GM19239 (cell line): ENCODE measurements at regions not wholly inside any gene's neighbourhood (a gene's known extent, or its start where the extent isn't known, plus 50 kb on each side); places are given as distances from the start of the nearest gene placed in this dataset.
"Not testable (repeated sequence)": the region's sequence is repeated elsewhere in the genome, so short reads cannot be mapped to it uniquely, and the experiment has no call there.

Source experiments
- DNase-seq: peaks from one replicate; pipeline ENCODE4 v3.0.0; 2011; ENCODE audit warnings: low spot score; ENCODE audit not compliant: insufficient read length
- FAIRE-seq: peaks from 2 replicates; lab custom pipeline; 2011; peaks lifted over from hg19 to GRCh38; lab: Jason Lieb, UNC

DNA sequence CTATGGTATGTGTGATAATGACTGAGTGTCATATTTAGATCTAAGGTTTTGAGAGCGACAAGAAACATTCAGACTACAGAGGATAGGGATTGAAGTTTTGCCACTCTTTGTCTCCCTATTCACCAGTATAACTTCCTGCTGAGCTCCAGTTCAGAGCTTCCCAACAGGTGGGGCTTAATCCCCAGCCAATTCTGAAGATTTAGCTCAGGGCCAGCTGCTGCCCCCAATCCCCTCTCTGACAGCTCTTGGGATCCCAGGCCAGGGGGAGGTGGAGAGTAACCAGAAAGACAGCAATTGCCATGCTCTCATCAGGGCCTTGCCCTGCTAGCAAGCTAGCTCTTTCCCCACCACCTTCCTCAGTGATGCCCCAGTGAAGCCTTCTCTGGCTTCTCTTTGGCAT lies 57.8 kb downstream of the TRIL start:
- no peak for FAIRE-seq
- no peak for DNase-seq

DNA sequence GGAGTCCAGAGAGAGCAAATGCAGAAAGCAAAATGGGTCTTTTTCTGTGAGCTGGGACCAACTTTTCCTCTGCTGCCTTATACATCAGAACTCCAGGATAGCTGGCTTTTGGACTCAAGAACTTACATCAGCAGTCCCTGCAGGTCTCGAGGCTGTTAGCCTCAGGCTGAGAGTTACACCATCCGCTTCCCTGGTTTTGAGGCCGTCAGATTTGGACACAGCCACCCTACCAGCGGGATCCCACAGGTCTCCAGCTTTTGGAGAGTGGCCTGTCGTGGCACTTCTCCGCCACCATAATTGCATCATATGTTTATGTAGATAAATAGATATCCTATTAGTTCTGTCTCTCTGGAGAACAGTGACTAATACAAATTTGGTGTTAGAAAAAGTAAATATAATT lies 64.2 kb downstream of the TRIL start:
- FAIRE-seq (no peak), DNase-seq (no peak)

DNA sequence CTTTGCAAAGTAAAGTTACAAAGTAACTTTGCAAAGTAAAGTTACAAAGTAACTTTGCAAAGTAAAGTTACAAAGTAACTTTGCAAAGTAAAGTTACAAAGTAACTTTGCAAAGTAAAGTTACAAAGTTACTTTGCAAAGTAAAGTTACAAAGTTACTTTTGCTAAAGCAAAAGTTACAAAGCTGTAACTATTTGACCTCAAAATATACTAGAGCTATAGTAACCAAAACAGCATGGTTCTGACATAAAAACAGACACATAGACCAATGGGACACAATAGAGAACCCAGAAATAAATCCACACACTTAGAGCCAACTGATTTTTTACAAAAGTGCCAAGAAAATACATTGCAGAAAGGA lies 66.3 kb downstream of the TRIL start:
- not testable (repeated sequence) for FAIRE-seq

DNA sequence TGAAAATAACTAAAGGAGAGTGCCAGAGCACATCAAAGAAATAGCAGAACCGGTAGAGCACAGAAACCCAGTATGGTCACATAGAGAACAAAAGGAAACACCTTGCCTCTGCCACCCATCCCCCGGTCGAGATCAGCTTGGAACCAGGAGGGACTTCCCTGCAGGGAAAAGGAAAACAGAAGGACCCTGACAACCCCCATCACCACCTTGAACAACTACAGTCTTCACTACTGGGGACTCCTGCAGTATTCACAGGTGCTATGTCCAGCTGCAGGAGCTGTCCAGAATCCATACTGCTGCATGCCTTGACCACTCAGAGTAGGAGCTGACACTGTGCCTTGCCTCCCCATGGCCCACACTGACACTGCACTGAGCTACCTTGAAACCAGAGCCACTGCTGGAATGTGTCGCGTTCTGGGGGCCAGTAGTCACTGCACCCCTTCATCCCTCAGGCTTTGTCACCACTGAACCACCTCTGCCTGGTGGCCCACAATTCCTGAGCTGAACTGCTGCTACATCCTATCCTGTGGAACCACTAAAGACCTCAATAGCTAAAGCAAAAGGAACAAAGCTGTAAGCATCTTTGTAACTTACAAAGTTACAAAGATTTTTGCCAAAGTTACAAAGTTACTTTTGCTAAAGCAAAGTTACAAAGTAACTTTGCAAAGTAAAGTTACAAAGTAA lies 66.8 kb downstream of the TRIL start:
- FAIRE-seq (no peak), DNase-seq (no peak)

More for the DNA sequence above, 66.3 kb downstream of the TRIL start:
- DNase-seq: not testable (repeated sequence)

DNA sequence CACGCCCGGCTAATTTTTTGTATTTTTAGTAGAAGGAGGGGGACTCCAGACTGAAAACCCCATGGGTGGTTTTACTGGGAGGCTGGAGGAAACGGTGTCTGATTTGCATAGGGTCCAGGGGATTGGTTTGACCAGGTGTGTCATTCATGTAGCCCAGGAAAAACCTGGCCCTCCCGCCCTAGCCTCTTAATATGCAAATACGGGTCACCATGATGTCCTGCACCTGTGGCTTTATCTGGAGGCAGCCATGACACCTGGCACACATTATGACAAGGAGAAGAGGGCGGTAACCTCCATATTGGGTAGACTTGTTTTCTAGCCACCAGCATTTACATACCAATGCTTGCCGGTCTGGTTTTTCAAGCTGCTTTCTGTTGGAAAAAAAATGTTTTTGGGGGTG lies 68.0 kb downstream of the TRIL start:
- peak; percentile 21 for FAIRE-seq
- DNase-seq: no peak

DNA sequence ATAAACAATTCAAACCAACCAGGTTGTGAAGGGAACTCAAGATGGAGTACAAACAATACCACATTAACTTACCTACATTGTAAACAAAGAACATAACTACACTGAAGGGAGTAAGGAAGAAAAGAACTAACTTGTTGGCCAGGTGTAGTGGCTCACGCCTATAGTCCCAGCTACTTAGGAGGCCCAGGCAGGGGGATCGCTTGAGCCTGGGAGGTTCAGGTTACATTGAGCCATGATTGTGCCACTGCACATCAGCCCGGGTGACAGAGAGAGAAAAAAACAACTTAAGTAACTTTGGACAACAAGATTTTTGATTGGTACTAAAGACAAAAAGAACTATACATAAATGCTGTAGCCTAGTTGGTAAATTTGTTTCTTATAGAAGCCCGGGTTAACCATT lies 68.8 kb downstream of the TRIL start:
- no peak for DNase-seq
- FAIRE-seq: no peak

DNA sequence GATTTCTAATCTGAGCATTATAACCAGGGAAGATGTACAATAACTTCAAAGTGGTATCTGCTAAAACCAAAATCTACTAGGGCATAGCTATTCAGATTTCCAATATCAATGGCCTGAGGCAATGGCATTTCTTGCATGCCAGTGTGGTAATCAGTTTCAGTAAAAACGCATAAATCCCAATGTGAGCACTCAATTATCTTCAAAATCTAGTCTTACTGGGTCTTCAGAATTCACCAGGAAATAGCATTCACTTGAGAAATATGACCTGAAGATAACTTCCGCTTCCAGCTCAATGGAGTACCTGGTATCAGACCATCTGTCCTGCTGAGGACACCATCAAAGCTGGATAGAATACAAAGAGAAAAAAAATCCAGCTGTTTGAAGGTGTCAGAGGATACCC lies 72.4 kb downstream of the TRIL start:
- no peak for FAIRE-seq
- DNase-seq: no peak

DNA sequence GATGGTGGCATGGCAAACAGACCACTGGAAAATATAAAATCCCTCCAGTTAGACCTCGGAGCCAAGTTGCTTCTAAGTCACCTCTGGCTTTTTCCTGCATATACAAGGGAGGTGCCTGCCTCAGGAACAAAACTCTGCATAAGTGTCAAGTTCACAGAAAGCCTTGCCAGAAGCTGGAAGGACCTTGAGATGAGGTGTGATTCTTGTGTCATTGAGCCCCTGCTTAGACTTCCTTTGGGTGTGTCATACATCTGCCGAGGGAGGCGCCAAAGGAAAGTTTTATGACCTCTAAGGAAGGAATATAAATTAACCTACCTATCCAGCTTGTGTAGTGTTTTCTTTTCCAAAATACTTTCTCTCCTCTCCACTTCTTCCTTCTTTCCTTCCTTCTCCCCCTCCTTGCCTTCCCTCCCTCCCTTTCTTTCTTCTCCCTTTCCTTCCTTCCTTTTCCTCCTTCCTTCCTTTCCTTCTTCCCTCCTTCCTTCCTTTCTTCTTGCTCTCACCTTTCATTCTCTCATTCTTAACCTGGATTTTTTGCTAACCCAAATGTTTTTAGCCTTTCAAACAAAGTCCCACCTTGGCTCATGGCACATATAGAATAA lies 75.2 kb downstream of the TRIL start:
- no peak for DNase-seq
- FAIRE-seq: no peak

DNA sequence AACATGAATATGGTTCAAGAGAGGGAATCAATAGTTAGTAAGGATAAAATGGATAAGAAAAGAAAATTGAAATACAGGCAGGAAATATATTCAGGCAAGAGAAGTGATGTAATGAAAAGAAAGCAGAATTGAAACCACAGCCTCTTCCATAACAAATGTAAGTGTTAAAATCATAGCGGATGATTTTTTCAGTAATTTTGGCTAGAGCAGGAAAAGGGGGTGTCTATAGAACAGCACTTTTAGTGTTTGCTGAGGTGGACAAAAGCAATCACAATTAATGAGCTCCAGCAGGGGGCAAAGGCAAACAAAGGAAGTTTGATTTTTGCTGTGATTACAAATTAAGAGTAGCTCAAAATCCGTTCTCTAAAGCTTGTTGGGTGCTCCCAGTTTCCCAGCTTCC lies 79.0 kb downstream of the TRIL start:
- DNase-seq (no peak), FAIRE-seq (no peak)

DNA sequence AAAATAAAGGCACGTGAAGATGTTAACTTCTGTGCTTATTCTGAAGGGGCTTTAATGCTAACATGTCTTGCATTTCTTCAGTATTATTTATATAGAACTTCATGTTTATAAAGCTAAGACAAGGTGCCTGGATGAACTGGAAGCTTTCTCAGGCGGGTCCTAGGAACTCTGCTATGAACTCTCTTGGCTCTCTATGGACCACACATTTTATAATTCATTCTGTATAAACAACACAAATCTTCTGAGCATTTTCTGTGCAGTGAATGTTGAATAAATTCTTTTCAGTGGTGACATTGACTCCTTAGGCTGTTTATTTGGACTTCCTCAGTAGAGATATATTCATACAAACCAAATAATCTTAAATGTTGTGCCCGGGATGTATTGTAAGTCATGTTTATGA lies 79.6 kb downstream of the TRIL start:
- FAIRE-seq: no peak
- no peak for DNase-seq
